Vagina (tissue), 2 donors: ENCODE measurements at regions not wholly inside any gene's neighbourhood (a gene's known extent, or its start where the extent isn't known, plus 50 kb on each side); places are given as distances from the start of the nearest gene placed in this dataset. TPM values are rescaled to one million over a fixed set of nuclear protein-coding genes. Genes with fewer than 3 reads are reported as not detected.

Experiments
- DNase-seq, 2 donors: peaks; one replicate each; pipeline ENCODE4 v3.0.0-alpha.2; 2017; ENCODE audit errors: extremely low spot score in 2 of 2
- H3K27ac ChIP-seq: fragments of 200-600 bp; sonication (generic); one replicate; pipeline ENCODE4 v1.5.1; 2019
- H3K27me3 ChIP-seq: fragments of 200-600 bp; sonication (generic); one replicate; pipeline ENCODE4 v1.5.1; 2019
- H3K36me3 ChIP-seq, 2 donors: fragments of 200-600 bp; sonication (generic); one replicate each; pipeline ENCODE4 v1.5.1; 2017 to 2019
- H3K4me1 ChIP-seq: fragments of 200-600 bp; sonication (generic); one replicate; pipeline ENCODE4 v1.5.1; 2019
- H3K4me3 ChIP-seq, 2 donors: fragments of 200-600 bp; sonication (generic); 1 replicate in 1 of 2; 2 replicates in 1 of 2; pipeline ENCODE4 v1.5.1; 2016 to 2019
- H3K9me3 ChIP-seq: fragments of 200-600 bp; sonication (generic); one replicate; pipeline ENCODE4 v1.5.1; 2019
- CTCF ChIP-seq, 3 experiments: fragments of 450-650 bp in 2 of 3; fragments of 200-600 bp in 1 of 3; sonication (generic) in 1 of 3; IDR thresholded peaks; one replicate each; pipeline ENCODE4 v1.5.1; 2017 to 2019; ENCODE audit warnings: antibody characterized with exemption in 3 of 3, mild to moderate bottlenecking in 2 of 3, moderate library complexity in 2 of 3
- POLR2A ChIP-seq, 2 donors: fragments of 450-650 bp; IDR thresholded peaks; one replicate each; pipeline ENCODE4 v1.6.1; 2017; ENCODE audit warnings: antibody characterized with exemption in 2 of 2, mild to moderate bottlenecking in 2 of 2, moderate library complexity in 2 of 2
- POLR2AphosphoS5 ChIP-seq, 2 donors: sonication (generic); formaldehyde crosslinking; IDR thresholded peaks; one replicate each; pipeline ENCODE4 v1.9.0; 2017; ENCODE audit warnings: antibody characterized with exemption in 2 of 2, mild to moderate bottlenecking in 2 of 2, low read depth in 1 of 2; ENCODE audit not compliant: insufficient read depth in 1 of 2
- intact Hi-C: fragments of 100-400 bp; cut with DNase I; formaldehyde crosslinking; loops from one replicate; pipeline ENCODE4 v1.15.1; 2023
- small RNA-seq: library from RNA; depleted of rRNA; stranded (forward); fragments of <200 nt; gene quantifications from one replicate; pipeline ENCODE3, GENCODE V24; 2016

GRCh38 chr4:98711526-98711925 lies 53.1 kb upstream of the TSPAN5 start:
- TF ChIP-seq POLR2AphosphoS5 (IDR thresholded peaks at IDR 0.05; ENCODE audit: insufficient read depth in 1 of 2, low read depth in 1 of 2) (no peak), POLR2A (IDR thresholded peaks at IDR 0.05) (no peak), CTCF (IDR thresholded peaks at IDR 0.05) (no peak)
- H3K9me3 ChIP-seq, result no peaks in the 10 kb centered on the region
- intact Hi-C loops, result no loop called here

GRCh38 chr4:98710831-98711230 lies 52.4 kb upstream of the TSPAN5 start:
- H3K4me1 ChIP-seq, result no peaks in the 10 kb centered on the region
- no peak overlapping the region for H3K27ac ChIP-seq
- H3K36me3 ChIP-seq, result no peaks in the 10 kb centered on the region
- H3K4me3 ChIP-seq, result no peak overlapping the region
- intact Hi-C loops, result no loop called here
- H3K9me3 ChIP-seq, result no peaks in the 10 kb centered on the region
- no peak for DNase-seq
- no peaks in the 10 kb centered on the region for H3K27me3 ChIP-seq
- TF ChIP-seq POLR2A (IDR thresholded peaks at IDR 0.05), result no peak
- TF ChIP-seq POLR2AphosphoS5 (IDR thresholded peaks at IDR 0.05; ENCODE audit: insufficient read depth in 1 of 2, low read depth in 1 of 2), result no peak
- TF ChIP-seq CTCF (IDR thresholded peaks at IDR 0.05), result no peak

More at GRCh38 chr4:98711526-98711925, 53.1 kb upstream of the TSPAN5 start:
- no peaks in the 10 kb centered on the region for H3K27me3 ChIP-seq
- no peak overlapping the region for H3K27ac ChIP-seq
- DNase-seq, result no peak
- no peak overlapping the region for H3K4me3 ChIP-seq
- no peaks in the 10 kb centered on the region for H3K4me1 ChIP-seq
- H3K36me3 ChIP-seq, result no peaks in the 10 kb centered on the region

Small RNA genes lying in the stretch of these regions (small RNA-seq; reads per million reads assigned to genes)
- not detected for gene AC114811.1
